ENCODE measurements at regions not wholly inside any gene's neighbourhood (a gene's known extent, or its start where the extent isn't known, plus 50 kb on each side); places are given as distances from the start of the nearest gene placed in this dataset.

DNA sequence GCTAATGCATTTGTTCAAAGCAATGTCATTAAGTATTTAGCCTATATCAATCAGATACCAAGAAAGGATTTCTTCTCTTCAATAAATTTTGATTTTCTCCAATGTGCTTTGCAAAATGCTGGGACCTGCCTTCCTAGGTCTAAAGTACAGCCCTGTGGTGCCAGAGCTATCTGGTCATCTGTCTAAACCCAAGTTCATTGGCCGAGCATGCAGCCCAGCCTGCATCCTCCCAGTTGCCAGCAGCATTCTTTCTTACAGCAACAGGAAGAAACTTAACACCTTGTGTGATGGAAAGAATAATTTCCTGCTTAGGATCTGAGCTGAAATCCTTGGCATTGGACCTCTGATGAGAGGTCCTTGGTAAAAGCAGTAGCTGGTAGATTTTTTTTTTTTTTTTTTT lies 310.0 kb downstream of the RBM26 start:
- no peaks in the 10 kb centered on the region for H3K36me3 Mint-ChIP-seq
- no peak overlapping the region for H3K27ac Mint-ChIP-seq
- no peak overlapping the region for H3K4me3 Mint-ChIP-seq
- POLR2A ChIA-PET, result interaction anchor here (0.7 kb wide), 1 partner anchor 697 kb away, joined by 6 read pairs; no protein-coding TSS in a partner anchor
- peaks cover 8% of the 10 kb centered on the region for H3K27me3 Mint-ChIP-seq
- ATAC-seq (ENCODE audit: low read depth) (no peak), DNase-seq (no peak)
- no peaks in the 10 kb centered on the region for H3K9me3 Mint-ChIP-seq
- no peaks in the 10 kb centered on the region for H3K4me1 Mint-ChIP-seq

DNA sequence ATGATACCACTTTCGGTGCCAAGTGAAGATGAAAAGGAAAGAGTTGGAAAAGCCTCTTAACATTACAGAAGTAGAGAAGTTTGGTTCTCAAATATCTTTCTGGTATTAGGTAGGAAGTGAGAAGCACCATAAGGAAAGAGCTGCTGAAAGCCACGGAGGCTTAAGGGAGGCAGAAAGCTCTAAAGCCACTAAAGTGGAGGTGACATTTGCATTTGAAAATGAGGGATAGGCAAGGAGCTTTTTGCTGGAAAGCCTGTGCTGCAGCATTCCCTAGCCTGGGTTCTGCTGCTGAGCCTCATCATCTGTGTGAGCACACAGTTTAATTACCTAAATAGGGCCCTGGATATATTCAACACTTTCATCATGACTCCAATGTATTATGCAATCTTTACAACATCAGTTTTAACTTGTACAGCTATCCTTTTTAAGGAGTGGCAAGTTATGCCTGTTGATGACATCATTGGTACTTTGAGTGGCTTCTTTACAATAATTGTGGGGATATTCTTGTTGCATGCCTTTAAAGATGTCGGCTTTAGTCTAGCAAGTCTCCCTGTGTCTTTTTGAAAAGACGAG lies 315.4 kb downstream of the RBM26 start:
- Mint-ChIP-seq H3K27me3 (peaks cover 12% of the 10 kb centered on the region), H3K4me3 (no peak overlapping the region), H3K4me1 (no peaks in the 10 kb centered on the region), H3K36me3 (no peaks in the 10 kb centered on the region), H3K9me3 (no peaks in the 10 kb centered on the region), H3K27ac (no peak overlapping the region)
- POLR2A ChIA-PET, result no interaction called here
- DNase-seq (no peak), ATAC-seq (ENCODE audit: low read depth) (no peak)

DNA sequence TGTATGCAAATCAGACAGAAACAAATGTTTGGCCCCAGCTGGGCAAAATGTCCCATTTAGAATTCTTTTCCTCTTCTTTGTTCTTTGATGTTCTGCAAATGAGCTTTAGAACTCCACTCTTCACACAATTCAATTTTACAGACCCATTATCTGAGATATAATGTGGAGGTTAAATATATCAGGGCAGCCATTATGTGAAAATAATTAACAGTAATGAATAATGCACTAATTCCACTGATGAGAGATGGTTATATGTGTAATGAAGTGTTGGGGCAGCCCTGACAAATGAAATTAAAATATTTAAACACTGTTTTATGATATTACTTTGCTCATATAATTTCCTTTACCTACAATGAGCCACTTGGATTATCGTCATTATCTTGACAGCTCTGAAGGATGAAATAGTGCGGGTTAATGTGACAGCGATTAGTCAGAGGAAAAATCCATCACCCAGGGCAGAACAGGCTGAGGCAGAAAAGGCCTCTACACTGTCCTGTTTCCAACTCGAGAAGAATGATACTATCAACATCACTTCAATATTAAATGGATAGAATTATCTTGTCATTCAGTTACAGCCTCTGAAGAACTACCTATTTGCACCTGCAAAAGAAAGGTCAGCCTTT lies 321.1 kb downstream of the RBM26 start:
- H3K4me3 Mint-ChIP-seq, result no peak overlapping the region
- H3K27ac Mint-ChIP-seq, result no peak overlapping the region
- H3K36me3 Mint-ChIP-seq, result no peaks in the 10 kb centered on the region
- ATAC-seq (ENCODE audit: low read depth) (no peak), DNase-seq (no peak)
- H3K4me1 Mint-ChIP-seq, result no peaks in the 10 kb centered on the region
- H3K27me3 Mint-ChIP-seq, result peaks cover 12% of the 10 kb centered on the region
- POLR2A ChIA-PET, result no interaction called here
- no peaks in the 10 kb centered on the region for H3K9me3 Mint-ChIP-seq

DNA sequence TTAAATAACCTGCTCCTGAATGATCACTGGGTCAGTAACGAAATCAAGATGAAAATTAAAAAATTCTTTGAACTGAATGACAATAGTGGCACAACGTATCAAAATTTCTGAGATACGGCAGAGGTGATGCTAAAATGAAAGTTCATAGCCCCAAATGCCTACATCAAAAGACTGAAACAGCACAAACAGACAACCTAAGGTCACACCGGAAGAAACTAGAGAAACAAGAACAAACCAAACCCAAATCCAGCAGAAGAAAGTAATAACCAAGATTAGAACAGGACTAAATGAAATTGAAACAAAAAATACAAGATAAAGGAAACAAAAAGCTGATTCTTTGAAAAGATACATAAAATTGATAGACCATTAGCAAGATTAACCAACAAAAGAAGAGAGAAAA lies 324.1 kb downstream of the RBM26 start:
- Mint-ChIP-seq H3K27ac (no peak overlapping the region), H3K36me3 (no peaks in the 10 kb centered on the region), H3K4me1 (no peaks in the 10 kb centered on the region), H3K27me3 (no peaks in the 10 kb centered on the region), H3K4me3 (no peak overlapping the region), H3K9me3 (no peaks in the 10 kb centered on the region)
- DNase-seq (no peak), ATAC-seq (ENCODE audit: low read depth) (no peak)
- POLR2A ChIA-PET, result no interaction called here

DNA sequence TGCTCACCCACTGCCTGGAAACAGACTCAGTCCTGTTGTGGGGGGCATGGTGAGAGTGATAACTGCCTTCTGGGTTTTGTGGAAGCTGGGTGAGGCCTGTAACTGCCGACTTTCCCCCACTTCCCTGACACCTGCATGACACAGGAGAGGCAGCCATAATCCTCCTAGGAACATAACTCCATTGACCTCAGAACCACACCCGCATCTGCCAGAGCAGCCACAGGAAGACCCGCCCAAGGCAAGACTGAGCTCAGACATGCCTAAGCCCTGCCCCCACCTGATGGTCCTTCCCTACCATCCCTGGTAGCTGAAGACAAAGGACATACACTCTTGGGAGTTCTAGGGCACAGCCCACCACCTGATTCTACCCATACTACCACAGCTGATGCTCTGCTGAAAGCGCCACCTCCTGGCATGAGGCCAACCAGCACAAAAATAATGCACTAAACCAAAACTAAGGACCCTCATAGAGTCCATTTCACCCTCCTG lies 326.7 kb downstream of the RBM26 start:
- no peak for DNase-seq
- ATAC-seq (ENCODE audit: low read depth), result no peak
- no peaks in the 10 kb centered on the region for H3K36me3 Mint-ChIP-seq
- no peaks in the 10 kb centered on the region for H3K9me3 Mint-ChIP-seq
- no peak overlapping the region for H3K27ac Mint-ChIP-seq
- H3K4me1 Mint-ChIP-seq, result no peaks in the 10 kb centered on the region
- POLR2A ChIA-PET, result no interaction called here
- H3K4me3 Mint-ChIP-seq, result no peak overlapping the region
- H3K27me3 Mint-ChIP-seq, result peaks cover 2% of the 10 kb centered on the region

DNA sequence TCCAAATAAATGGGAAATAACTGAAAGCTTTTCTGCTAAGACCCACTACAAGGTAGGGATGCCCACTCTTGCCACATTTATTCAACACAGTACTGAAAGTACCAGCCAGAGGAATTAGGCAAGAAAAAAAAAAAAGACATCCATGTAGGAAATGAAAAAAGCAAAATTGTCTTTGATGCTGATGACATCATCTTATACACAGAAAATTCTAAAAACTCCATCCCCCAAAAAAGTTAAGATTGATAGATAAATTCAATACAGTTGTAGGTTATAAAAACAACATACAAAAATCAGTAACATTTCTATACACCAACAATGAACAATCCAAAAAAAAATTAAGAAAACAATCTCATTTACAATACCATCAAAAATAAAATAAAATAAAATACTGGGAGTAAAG lies 330.4 kb downstream of the RBM26 start:
- ATAC-seq (ENCODE audit: low read depth) (no peak), DNase-seq (no peak)
- H3K4me3 Mint-ChIP-seq, result no peak overlapping the region
- no peaks in the 10 kb centered on the region for H3K36me3 Mint-ChIP-seq
- H3K4me1 Mint-ChIP-seq, result no peaks in the 10 kb centered on the region
- no peak overlapping the region for H3K27ac Mint-ChIP-seq
- H3K27me3 Mint-ChIP-seq, result peaks cover 7% of the 10 kb centered on the region
- no peaks in the 10 kb centered on the region for H3K9me3 Mint-ChIP-seq
- POLR2A ChIA-PET, result no interaction called here

DNA sequence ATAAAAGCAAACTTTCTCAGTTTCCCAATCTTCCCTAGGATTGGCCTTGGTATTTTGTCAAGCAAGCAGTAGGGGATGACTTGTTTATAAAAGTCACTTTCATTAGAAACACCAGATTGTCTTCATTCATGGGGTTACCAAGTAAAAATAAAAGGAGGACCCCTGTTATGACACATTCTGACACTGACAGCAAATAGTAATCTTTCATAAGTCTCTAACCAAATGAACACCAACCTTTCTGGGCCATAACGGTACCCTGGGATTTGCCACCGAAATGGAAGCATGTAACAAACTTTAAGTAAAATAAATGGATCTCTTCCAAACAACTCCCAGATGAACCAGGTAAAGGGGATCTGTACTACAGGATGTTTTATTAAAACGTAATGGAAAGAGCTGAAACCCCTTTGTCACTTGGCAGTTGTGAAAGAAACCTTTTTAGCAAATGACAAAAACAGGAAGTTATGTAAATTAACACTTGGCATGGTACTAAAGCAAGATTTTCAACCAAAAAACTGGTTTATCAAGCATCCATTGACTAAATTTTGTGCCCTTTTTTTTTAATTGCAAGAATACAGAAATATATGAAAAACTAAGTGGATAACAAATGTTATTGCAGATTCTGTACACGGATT lies 335.6 kb downstream of the RBM26 start:
- Mint-ChIP-seq H3K4me1 (no peaks in the 10 kb centered on the region), H3K36me3 (no peaks in the 10 kb centered on the region), H3K4me3 (no peak overlapping the region), H3K27ac (no peak overlapping the region), H3K9me3 (no peaks in the 10 kb centered on the region), H3K27me3 (peaks cover 10% of the 10 kb centered on the region)
- no peak for DNase-seq
- no peak for ATAC-seq (ENCODE audit: low read depth)
- POLR2A ChIA-PET, result no interaction called here

DNA sequence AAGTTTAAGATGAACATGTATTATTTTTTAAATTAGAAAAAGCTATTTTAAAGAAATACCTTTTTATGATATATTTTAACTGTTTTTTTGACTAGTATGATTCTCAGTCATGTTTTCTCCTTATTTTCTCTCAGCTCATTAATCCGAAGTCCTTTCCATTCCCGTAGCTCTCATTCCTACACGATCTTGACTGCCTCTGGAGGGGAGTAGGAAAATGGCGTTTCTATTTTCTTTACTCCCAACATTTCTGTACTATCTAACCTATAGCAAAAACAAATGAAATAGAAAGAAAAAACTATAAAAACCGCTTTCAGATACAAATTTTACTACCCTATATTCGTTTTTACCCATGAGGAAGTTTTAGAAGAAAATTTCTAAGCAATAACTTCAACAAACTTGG lies 343.8 kb downstream of the RBM26 start:
- Mint-ChIP-seq H3K27ac (no peak overlapping the region), H3K4me3 (no peak overlapping the region), H3K4me1 (no peaks in the 10 kb centered on the region), H3K9me3 (no peaks in the 10 kb centered on the region), H3K27me3 (peaks cover 9% of the 10 kb centered on the region), H3K36me3 (no peaks in the 10 kb centered on the region)
- ATAC-seq (ENCODE audit: low read depth) (no peak), DNase-seq (no peak)
- POLR2A ChIA-PET, result no interaction called here

DNA sequence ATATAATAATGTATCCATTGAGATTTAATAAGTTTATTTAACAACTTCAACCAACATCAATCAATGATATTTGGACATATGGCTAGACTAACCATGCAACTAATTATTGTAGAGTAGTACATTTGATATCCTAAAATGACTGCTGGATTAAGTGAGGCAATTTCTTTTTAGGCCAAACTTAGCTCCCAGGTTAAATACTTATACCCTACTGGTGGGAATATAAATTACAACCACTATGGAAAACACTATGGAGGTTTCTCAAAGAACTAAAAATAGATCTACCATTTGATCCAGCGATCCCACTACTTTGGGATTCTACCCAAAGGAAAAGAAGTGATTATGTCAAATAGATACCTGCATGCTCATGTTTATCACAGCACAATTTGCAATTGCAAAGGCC lies 345.8 kb downstream of the RBM26 start:
- peaks cover 3% of the 10 kb centered on the region for H3K27me3 Mint-ChIP-seq

DNA sequence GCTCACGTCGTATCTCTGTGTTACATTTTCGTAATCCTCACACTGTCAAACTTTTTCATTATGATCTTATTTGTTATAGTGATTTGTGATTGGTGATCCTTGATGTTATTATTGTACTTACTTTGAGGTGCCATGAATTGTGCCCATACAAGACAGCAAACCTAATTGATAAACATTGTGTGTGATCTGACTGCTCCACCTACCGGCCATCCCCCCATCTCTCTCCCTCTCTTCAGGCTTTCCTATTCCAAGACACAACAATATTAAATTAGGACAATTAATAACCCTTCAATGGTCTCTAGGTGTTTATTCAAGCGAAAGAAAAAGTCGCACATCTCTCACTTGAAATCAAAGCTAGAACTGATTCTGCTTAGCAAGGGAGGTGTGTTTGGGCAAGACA lies 349.3 kb downstream of the RBM26 start:
- no peak for ATAC-seq (ENCODE audit: low read depth)
- H3K4me3 Mint-ChIP-seq, result no peak overlapping the region
- POLR2A ChIA-PET, result no interaction called here
- no peak overlapping the region for H3K27ac Mint-ChIP-seq
- peaks cover 2% of the 10 kb centered on the region for H3K27me3 Mint-ChIP-seq
- H3K4me1 Mint-ChIP-seq, result no peaks in the 10 kb centered on the region
- no peaks in the 10 kb centered on the region for H3K36me3 Mint-ChIP-seq
- H3K9me3 Mint-ChIP-seq, result no peaks in the 10 kb centered on the region
- no peak for DNase-seq

More for the DNA sequence above, 345.8 kb downstream of the RBM26 start:
- Mint-ChIP-seq H3K9me3 (no peaks in the 10 kb centered on the region), H3K27ac (no peak overlapping the region), H3K36me3 (no peaks in the 10 kb centered on the region), H3K4me3 (no peak overlapping the region), H3K4me1 (no peaks in the 10 kb centered on the region)
- POLR2A ChIA-PET, result no interaction called here
- no peak for DNase-seq
- ATAC-seq (ENCODE audit: low read depth), result no peak

DNA sequence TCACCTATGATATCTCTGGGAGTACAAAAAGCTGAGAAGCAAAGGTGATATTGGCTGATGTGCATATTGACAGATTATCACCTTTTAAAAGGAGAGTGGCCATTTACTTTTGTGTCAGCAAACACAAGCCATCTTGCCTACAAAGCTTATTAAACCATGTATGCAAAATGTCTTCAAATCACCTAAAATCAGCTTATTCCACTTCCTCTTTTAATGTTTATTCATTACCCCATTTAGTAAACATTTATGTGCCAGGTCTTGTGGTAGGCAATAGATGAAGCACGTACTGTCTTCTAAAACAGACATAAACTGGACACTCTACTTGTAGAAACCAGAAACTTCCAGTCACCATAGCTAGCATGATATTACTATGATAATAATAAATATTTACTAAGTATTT lies 354.6 kb downstream of the RBM26 start:
- H3K9me3 Mint-ChIP-seq, result no peaks in the 10 kb centered on the region
- H3K4me1 Mint-ChIP-seq, result no peaks in the 10 kb centered on the region
- POLR2A ChIA-PET, result no interaction called here
- DNase-seq, result no peak
- H3K4me3 Mint-ChIP-seq, result no peak overlapping the region
- no peaks in the 10 kb centered on the region for H3K36me3 Mint-ChIP-seq
- peaks cover 4% of the 10 kb centered on the region for H3K27me3 Mint-ChIP-seq
- no peak overlapping the region for H3K27ac Mint-ChIP-seq
- no peak for ATAC-seq (ENCODE audit: low read depth)

DNA sequence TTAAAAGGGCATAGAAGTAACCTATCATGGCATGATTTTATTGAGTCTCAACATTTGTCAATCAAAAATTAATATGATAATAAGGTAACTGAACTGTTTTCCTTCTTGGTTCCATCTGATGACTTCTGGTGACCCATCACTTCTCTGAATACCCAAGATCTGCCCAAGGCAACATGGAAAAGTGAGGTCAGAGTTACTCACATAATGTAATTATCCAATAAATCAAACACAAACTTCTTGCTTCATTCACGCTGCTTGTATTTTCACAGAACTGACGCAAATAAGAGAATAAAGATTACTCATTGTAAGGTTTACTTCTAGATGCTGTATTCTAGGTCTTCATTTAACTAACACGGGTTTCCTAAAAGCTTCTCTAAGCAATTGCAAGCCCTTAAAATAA lies 361.6 kb downstream of the RBM26 start:
- H3K27ac Mint-ChIP-seq, result no peak overlapping the region
- DNase-seq (no peak), ATAC-seq (ENCODE audit: low read depth) (no peak)
- peaks cover 13% of the 10 kb centered on the region for H3K27me3 Mint-ChIP-seq
- H3K4me1 Mint-ChIP-seq, result no peaks in the 10 kb centered on the region
- no peaks in the 10 kb centered on the region for H3K36me3 Mint-ChIP-seq
- POLR2A ChIA-PET, result no interaction called here
- H3K4me3 Mint-ChIP-seq, result no peak overlapping the region
- H3K9me3 Mint-ChIP-seq, result no peaks in the 10 kb centered on the region

DNA sequence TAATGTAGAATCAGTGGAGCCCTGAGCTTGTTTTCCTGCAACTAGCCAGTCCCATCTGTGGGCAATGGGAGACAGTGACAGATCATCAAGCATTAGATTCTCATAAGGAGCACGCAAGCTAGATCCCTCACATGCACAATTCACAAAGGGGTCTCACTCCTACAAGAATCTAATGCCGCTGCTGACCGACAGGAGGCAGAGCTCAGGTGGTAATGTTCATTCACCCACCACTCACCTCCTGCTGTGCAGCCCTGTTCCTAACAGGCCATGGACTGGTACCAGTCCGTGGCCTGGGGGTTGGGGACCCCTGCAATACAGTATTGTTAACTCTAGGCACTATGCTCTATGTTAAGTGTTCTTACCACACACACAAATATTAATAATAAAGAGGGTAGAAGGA lies 362.8 kb downstream of the RBM26 start:
- no peaks in the 10 kb centered on the region for H3K36me3 Mint-ChIP-seq
- peaks cover 11% of the 10 kb centered on the region for H3K27me3 Mint-ChIP-seq
- H3K9me3 Mint-ChIP-seq, result no peaks in the 10 kb centered on the region
- DNase-seq, result no peak
- POLR2A ChIA-PET, result no interaction called here
- no peaks in the 10 kb centered on the region for H3K4me1 Mint-ChIP-seq
- ATAC-seq (ENCODE audit: low read depth), result no peak
- no peak overlapping the region for H3K4me3 Mint-ChIP-seq
- H3K27ac Mint-ChIP-seq, result no peak overlapping the region

DNA sequence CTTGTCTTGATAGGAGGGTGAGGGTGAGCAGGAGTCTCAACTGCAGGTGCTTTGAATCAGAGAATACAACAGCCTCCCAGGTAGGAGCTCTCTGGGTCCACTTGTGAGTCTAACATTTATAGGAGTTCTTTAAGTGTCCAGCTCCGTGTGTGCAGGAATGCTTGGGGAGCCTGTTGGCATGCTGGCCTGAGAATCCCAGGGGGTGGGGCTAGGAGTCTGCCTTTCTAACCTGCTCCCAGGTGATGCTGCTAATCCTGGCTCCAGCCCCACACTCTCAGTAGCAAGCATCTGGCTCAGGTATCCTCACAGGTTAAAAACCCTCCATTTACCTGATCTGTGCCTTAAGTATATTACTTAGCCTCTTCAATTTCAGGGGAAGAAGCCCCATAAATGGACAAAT lies 368.9 kb downstream of the RBM26 start:
- H3K27ac Mint-ChIP-seq, result no peak overlapping the region

More for the DNA sequence above, 368.9 kb downstream of the RBM26 start:
- no peak for ATAC-seq (ENCODE audit: low read depth)
- Mint-ChIP-seq H3K4me1 (no peaks in the 10 kb centered on the region), H3K4me3 (no peak overlapping the region), H3K36me3 (no peaks in the 10 kb centered on the region), H3K9me3 (no peaks in the 10 kb centered on the region), H3K27me3 (peaks cover 2% of the 10 kb centered on the region)
- POLR2A ChIA-PET, result no interaction called here
- DNase-seq, result no peak
